GM23338 (cell line): ENCODE measurements at regions not wholly inside any gene's neighbourhood (a gene's known extent, or its start where the extent isn't known, plus 50 kb on each side); places are given as distances from the start of the nearest gene placed in this dataset.

Source experiments
- CREB1 ChIP-seq: fragments of 250-450 bp; sonication (Bioruptor Pico); IDR thresholded peaks from 2 replicates; pipeline ENCODE4 v1.5.0; 2020; ENCODE audit warnings: low read depth, mild to moderate bottlenecking, moderate library complexity
- CTCF ChIP-seq, 2 experiments: fragments of 200-600 bp in 1 of 2; sonication (generic) in 1 of 2; conservative IDR thresholded peaks; 2 replicates each; pipeline versions ENCODE4 v1.5.1 to v1.6.1; 2016 to 2017; ENCODE audit warnings: antibody characterized with exemption in 2 of 2, low read depth in 2 of 2, mild to moderate bottlenecking in 2 of 2, moderate library complexity in 1 of 2
- EZH2 ChIP-seq: fragments of 200-600 bp; sonication (generic); IDR thresholded peaks from one replicate; pipeline ENCODE4 v1.8.0; 2017; ENCODE audit warnings: antibody characterized with exemption, mild to moderate bottlenecking, low read depth; ENCODE audit not compliant: unreplicated experiment
- EZH2phosphoT487 ChIP-seq: fragments of 200-600 bp; sonication (generic); IDR thresholded peaks from one replicate; pipeline ENCODE4 v1.8.1; 2018; ENCODE audit warnings: antibody characterized with exemption; ENCODE audit not compliant: unreplicated experiment
- JUNB ChIP-seq: IDR thresholded peaks from one replicate; pipeline ENCODE4 v1.6.1; 2016; ENCODE audit warnings: antibody characterized with exemption; ENCODE audit not compliant: unreplicated experiment
- NANOG ChIP-seq: IDR thresholded peaks from 2 replicates; pipeline ENCODE4 v1.6.1; 2016; ENCODE audit warnings: antibody characterized with exemption, borderline replicate concordance
- POLR2AphosphoS5 ChIP-seq: IDR thresholded peaks from 2 replicates; pipeline ENCODE4 v1.6.1; 2016; ENCODE audit warnings: antibody characterized with exemption, low read depth
- REST ChIP-seq: IDR thresholded peaks from one replicate; pipeline ENCODE4 v1.6.1; 2018; ENCODE audit warnings: antibody characterized with exemption; ENCODE audit not compliant: unreplicated experiment
- STAT1 ChIP-seq: IDR thresholded peaks from one replicate; pipeline ENCODE4 v1.6.1; 2016; ENCODE audit warnings: antibody characterized with exemption; ENCODE audit not compliant: unreplicated experiment
- ZNF114 ChIP-seq: fragments of 250-450 bp; sonication (Bioruptor Pico); IDR thresholded peaks from 2 replicates; pipeline ENCODE4 v1.5.0; 2020; ENCODE audit warnings: mild to moderate bottlenecking, moderate library complexity
- ZNF331 ChIP-seq: fragments of 250-450 bp; sonication (Bioruptor Pico); IDR thresholded peaks from 2 replicates; pipeline ENCODE4 v1.5.0; 2020; ENCODE audit warnings: low read depth, mild to moderate bottlenecking, moderate library complexity
- TF ChIP-seq, protein P1 (sequence below): IDR thresholded peaks from 2 replicates; pipeline ENCODE4 v1.6.1; 2016; ENCODE audit warnings: antibody characterized with exemption

- TF ChIP-seq CTCF (conservative IDR thresholded peaks at IDR 0.05; ENCODE audit: low read depth in 2 of 2) (no peak), CREB1 (CRISPR knock-in tag) (no peak), JUNB (no peak), EZH2phosphoT487 (no peak), REST (no peak), EZH2 (no peak), POLR2AphosphoS5 (no peak), NANOG (no peak), STAT1 (no peak), ZNF114 (CRISPR knock-in tag) (no peak), ZNF331 (no peak)
- TF ChIP-seq, protein P1, sequence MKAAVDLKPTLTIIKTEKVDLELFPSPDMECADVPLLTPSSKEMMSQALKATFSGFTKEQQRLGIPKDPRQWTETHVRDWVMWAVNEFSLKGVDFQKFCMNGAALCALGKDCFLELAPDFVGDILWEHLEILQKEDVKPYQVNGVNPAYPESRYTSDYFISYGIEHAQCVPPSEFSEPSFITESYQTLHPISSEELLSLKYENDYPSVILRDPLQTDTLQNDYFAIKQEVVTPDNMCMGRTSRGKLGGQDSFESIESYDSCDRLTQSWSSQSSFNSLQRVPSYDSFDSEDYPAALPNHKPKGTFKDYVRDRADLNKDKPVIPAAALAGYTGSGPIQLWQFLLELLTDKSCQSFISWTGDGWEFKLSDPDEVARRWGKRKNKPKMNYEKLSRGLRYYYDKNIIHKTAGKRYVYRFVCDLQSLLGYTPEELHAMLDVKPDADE: no peak
Observed at GRCh38 chr5:44943647-44944046, 134.9 kb downstream of the MRPS30 start.
